DND-41 (cell line): ENCODE measurements at regions not wholly inside any gene's neighbourhood (a gene's known extent, or its start where the extent isn't known, plus 50 kb on each side); places are given as distances from the start of the nearest gene placed in this dataset.

Source experiments
- ATAC-seq: fragments of 200-7000 bp; cut with Tn5 transposase; 3 replicates; pipeline ENCODE4 v1.9.1; 2021; ENCODE audit warnings: low read depth; ENCODE audit not compliant: insufficient read depth
- DNase-seq: peaks from one replicate; pipeline ENCODE4 v3.0.0-alpha.2; 2020
- H2AFZ ChIP-seq: 2 replicates; pipeline ENCODE4 v1.6.0; 2012; ENCODE audit warnings: low read depth, low read length
- H3K27ac ChIP-seq: 2 replicates; pipeline ENCODE4 v1.5.1; 2012; ENCODE audit warnings: low read length, inconsistent platforms
- H3K27me3 ChIP-seq: fragments of 200-600 bp; sonication (generic); 2 replicates; pipeline ENCODE4 v1.6.0; 2012; ENCODE audit warnings: low read length, mild to moderate bottlenecking, inconsistent platforms; ENCODE audit not compliant: insufficient read depth, poor library complexity
- H3K36me3 ChIP-seq: 2 replicates; pipeline ENCODE4 v1.5.1; 2012; ENCODE audit warnings: low read length, inconsistent platforms; ENCODE audit not compliant: insufficient read depth
- H3K4me1 ChIP-seq: 2 replicates; pipeline ENCODE4 v1.5.1; 2012; ENCODE audit warnings: mild to moderate bottlenecking, low read length; ENCODE audit not compliant: insufficient read depth
- H3K4me2 ChIP-seq: 2 replicates; pipeline ENCODE4 v1.6.0; 2012; ENCODE audit warnings: mild to moderate bottlenecking, moderate library complexity, low read length, inconsistent platforms; ENCODE audit not compliant: insufficient read depth
- H3K4me3 ChIP-seq, 2 experiments: fragments of 200-600 bp in 1 of 2; shearing (Covaris generic) in 1 of 2; 2 replicates each; pipeline ENCODE4 v1.5.1; 2012 to 2016; ENCODE audit warnings: inconsistent platforms in 2 of 2, low read length in 2 of 2, mild to moderate bottlenecking in 2 of 2, low read depth in 1 of 2, moderate library complexity in 1 of 2
- H3K79me2 ChIP-seq: 2 replicates; pipeline ENCODE4 v1.6.0; 2012; ENCODE audit warnings: low read length, inconsistent platforms; ENCODE audit not compliant: insufficient read depth
- H3K9ac ChIP-seq: 2 replicates; pipeline ENCODE4 v1.6.0; 2012; ENCODE audit warnings: low read depth, mild to moderate bottlenecking, inconsistent platforms, low read length, moderate library complexity
- H3K9me3 ChIP-seq: 2 replicates; pipeline ENCODE4 v1.5.1; 2012; ENCODE audit warnings: low read length, moderate library complexity, mild to moderate bottlenecking, inconsistent platforms; ENCODE audit not compliant: insufficient read depth, severe bottlenecking
- H4K20me1 ChIP-seq: 2 replicates; pipeline ENCODE4 v1.6.0; 2012; ENCODE audit warnings: low read length; ENCODE audit not compliant: insufficient read depth
- CTCF ChIP-seq: IDR thresholded peaks from 2 replicates; pipeline ENCODE4 v1.5.1; 2012; ENCODE audit warnings: borderline replicate concordance, low read length, moderate library complexity, mild to moderate bottlenecking; ENCODE audit not compliant: poor library complexity, severe bottlenecking; ENCODE audit errors: extremely low read depth
- EZH2 ChIP-seq: IDR thresholded peaks from 3 replicates; pipeline ENCODE4 v1.6.1; 2012; ENCODE audit warnings: borderline replicate concordance, low read depth, mild to moderate bottlenecking, moderate library complexity, low read length, inconsistent platforms; ENCODE audit not compliant: severe bottlenecking

- no peak for TF ChIP-seq EZH2
- no peak for TF ChIP-seq CTCF
- H4K20me1 ChIP-seq: no peaks in the 10 kb centered on the region
- DNase-seq (no peak), ATAC-seq (no peak)
- H3K79me2 ChIP-seq: no peaks in the 10 kb centered on the region
- no peaks in the 10 kb centered on the region for H3K9me3 ChIP-seq
- H3K4me1 ChIP-seq: no peaks in the 10 kb centered on the region
- no peak overlapping the region for H3K27ac ChIP-seq
- no peak overlapping the region for H3K9ac ChIP-seq
- H3K36me3 ChIP-seq: no peaks in the 10 kb centered on the region
- H3K4me3 ChIP-seq: no peak overlapping the region
- no peak overlapping the region for H3K4me2 ChIP-seq
- no peak overlapping the region for H2AFZ ChIP-seq
- H3K27me3 ChIP-seq: no peaks in the 10 kb centered on the region
Observed at GRCh38 chr13:81133066-81133465, 792.1 kb upstream of the SPRY2 start.

GRCh38 chr13:81117416-81117815, 776.5 kb upstream of the SPRY2 start:
- H3K4me1 ChIP-seq: no peaks in the 10 kb centered on the region
- H3K9ac ChIP-seq: no peak overlapping the region
- ATAC-seq (no peak), DNase-seq (no peak)
- H3K4me3 ChIP-seq: no peak overlapping the region
- H3K36me3 ChIP-seq: no peaks in the 10 kb centered on the region
- no peaks in the 10 kb centered on the region for H4K20me1 ChIP-seq
- no peak overlapping the region for H2AFZ ChIP-seq
- H3K79me2 ChIP-seq: no peaks in the 10 kb centered on the region
- no peak overlapping the region for H3K4me2 ChIP-seq
- H3K9me3 ChIP-seq: no peaks in the 10 kb centered on the region
- TF ChIP-seq CTCF (no peak), EZH2 (no peak)
- no peaks in the 10 kb centered on the region for H3K27me3 ChIP-seq
- H3K27ac ChIP-seq: no peak overlapping the region

DNA sequence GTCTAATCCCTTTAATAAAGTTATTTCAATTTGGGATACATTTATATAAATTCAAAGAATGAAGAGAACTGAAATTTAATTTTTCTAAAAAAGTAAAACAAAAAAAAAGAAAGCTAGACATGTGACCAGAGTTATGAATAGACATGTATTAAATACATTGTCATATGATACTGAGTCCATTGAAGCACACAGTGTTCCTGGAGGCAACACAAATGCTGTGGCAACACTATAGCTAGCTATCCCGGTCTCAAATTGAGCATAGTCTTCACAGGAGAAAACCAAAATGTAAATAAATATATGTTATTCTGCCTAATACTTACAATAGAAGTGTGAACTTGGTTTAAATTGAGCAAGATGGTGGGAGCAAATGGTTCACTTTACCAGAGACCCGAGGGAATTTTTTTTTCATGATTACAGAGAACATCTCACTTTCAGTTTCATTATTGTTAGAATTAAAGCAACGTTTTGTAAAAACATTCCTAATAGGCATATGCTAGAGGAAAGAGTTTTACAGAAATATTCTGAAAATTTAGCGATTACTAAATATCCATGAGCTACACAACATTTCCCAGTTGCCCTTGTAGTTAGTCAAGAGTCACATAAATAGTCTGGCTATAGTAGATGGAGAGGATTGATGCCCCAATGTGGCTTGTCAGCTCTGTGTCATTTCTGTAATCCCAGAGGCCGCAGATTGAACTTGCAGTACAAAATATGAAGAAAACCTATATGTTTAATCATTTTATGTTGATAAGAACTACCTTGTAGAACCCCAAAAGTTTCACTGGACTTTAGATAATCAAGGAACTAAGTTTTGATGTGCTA, 775.7 kb upstream of the SPRY2 start:
- no peaks in the 10 kb centered on the region for H3K27me3 ChIP-seq
- H2AFZ ChIP-seq: peak overlapping the region; percentile 16; the same call in 1 of the 2 replicates
- H3K4me1 ChIP-seq: no peaks in the 10 kb centered on the region
- DNase-seq (no peak), ATAC-seq (no peak)
- H4K20me1 ChIP-seq: no peaks in the 10 kb centered on the region
- no peak overlapping the region for H3K27ac ChIP-seq
- peak overlapping the region; percentile 49; the same call in 1 of the 2 replicates for H3K4me2 ChIP-seq
- TF ChIP-seq EZH2: no peak
- TF ChIP-seq CTCF: no peak
- H3K9me3 ChIP-seq: no peaks in the 10 kb centered on the region
- H3K4me3 ChIP-seq: no peak overlapping the region
- no peaks in the 10 kb centered on the region for H3K36me3 ChIP-seq
- no peaks in the 10 kb centered on the region for H3K79me2 ChIP-seq
- H3K9ac ChIP-seq: no peak overlapping the region

- no peak overlapping the region for H3K4me3 ChIP-seq
- H3K27ac ChIP-seq: no peak overlapping the region
- TF ChIP-seq EZH2 (no peak), CTCF (no peak)
- no peaks in the 10 kb centered on the region for H3K9me3 ChIP-seq
- ATAC-seq (no peak), DNase-seq (no peak)
- no peaks in the 10 kb centered on the region for H3K27me3 ChIP-seq
- H3K4me1 ChIP-seq: no peaks in the 10 kb centered on the region
- no peak overlapping the region for H3K9ac ChIP-seq
- no peaks in the 10 kb centered on the region for H3K79me2 ChIP-seq
- H3K4me2 ChIP-seq: no peak overlapping the region
- no peak overlapping the region for H2AFZ ChIP-seq
- H3K36me3 ChIP-seq: no peaks in the 10 kb centered on the region
- H4K20me1 ChIP-seq: no peaks in the 10 kb centered on the region
Observed at GRCh38 chr13:81109026-81109425, 768.1 kb upstream of the SPRY2 start.
